Activated T-cell treated with anti-CD3 and anti-CD28 coated beads for 24 hours (primary cell): ENCODE measurements at regions not wholly inside any gene's neighbourhood (a gene's known extent, or its start where the extent isn't known, plus 50 kb on each side); places are given as distances from the start of the nearest gene placed in this dataset.

Experiments
- DNase-seq: peaks from one replicate; pipeline ENCODE4 v3.0.0-alpha.2; 2020; ENCODE audit warnings: low read depth

DNA sequence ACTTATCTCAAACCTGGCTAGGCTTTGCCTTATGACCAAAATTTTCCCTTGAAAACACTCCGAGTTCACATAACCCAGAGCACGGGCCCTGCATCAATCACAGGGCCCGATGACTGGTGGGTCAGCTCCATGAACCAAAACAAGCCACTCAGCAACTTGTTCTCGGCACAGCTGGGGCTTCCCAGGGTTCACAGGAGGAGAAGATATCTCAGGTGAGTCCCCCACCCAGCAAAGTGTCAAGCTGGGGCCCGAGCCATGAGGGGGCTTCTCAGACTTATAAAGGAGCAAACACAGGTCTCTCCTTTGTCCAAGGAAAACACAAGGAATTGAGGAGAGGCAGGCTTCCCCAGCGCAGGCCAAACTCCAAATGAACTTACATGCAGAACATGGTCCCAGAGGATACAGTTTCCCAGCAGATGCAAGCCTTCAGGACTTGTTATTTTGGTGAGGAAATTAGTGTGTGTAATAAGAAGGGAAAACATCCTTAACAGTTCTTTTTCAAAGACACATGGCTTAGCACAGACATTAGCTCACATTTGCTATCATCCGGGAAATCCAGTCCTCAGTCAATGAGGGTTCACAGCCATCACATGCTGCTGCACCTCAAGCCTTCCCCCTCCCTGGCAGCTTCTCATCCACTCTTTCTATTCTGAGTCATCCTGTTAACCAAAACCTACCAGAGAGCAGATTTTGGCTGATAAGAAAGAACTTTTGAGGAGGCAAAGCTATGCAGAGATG, 98.1 kb upstream of the NFIA start:
- DNase-seq = no peak

- DNase-seq = no peak
Observed at GRCh38 chr1:60983701-60984061, 98.7 kb upstream of the NFIA start.

- no peak for DNase-seq
Observed at GRCh38 chr1:60982539-60982938, 99.8 kb upstream of the NFIA start.

DNA sequence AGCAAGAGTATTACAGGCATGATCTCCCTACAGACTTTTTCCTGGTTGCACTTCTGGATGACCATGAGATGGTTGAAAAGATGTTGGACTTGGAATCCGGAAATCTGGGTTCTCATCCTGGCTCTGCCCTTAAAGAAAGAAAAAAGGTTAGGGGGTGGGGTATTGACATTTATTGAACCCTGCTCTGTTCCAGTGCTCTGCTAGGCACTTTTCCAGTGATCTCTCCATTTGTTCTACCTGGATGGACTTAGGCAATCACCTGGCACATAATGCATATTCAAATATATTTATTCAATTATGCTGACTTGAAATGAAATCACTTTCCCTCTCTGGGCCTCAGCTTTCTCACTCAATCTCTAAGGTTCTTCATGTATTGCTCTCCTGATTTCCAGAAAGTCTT, 101.0 kb upstream of the NFIA start:
- DNase-seq = no peak

DNA sequence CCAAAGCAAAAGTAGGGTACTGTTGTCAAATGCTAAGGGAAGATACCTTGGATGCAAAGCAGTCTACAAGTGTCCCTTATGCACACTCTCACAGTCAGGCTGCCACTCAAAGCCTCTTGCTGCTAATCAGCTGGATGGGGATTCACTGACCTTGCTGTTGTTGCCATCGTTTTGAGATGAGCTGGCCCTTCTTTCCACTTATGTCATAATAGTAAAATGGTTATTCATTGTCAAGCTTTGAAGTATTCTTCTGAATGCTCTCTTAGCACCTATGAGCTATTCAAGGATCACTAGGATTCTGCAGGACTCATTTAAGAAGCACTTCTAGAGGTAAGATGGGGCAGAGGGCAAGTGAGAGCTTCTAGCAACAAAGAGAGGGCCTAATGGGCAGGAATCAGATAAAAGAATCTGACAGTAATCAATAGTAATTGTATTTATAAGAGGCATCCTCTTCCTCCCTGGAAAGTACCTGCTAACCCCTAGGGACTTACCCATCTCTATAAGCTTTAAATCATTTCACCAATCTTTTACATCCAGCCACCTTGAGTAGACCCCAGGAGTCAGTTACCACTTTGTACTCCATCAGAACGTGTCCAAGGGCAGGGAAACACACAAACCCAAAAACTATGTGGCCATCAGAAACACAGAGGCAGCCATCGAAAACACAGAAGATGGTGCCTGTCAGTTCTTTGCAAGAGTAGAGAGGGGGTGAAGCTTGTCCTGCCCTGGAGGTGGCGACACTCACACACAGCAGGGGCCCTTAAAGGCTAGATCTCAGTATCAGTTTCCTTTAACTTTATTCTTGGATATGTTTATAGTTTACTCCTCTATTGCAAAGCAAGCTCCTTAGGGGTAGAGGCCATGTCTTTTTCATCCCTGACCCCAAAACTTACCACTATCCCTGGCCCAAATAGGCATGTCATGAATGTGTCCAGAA, 103.7 kb upstream of the NFIA start:
- DNase-seq = peak; percentile 3

DNA sequence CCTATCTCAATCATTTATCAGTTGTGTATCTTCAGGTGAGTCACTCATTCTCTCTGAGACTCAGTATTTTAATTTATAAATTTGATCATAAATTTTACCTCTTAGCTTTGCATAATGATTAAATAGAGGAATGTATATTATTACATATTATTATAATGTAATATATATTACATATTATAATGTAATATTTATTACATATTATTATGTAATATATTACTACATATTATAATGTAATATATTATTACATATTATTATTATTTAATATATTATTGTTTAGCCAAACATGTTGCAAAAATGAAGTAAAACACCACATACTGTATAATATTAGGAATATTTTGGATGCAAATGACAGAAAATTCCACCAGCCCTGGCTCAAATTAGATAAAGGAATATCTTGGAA, 104.7 kb upstream of the NFIA start:
- no peak for DNase-seq

GRCh38 chr1:60974524-60975372, 107.6 kb upstream of the NFIA start:
- DNase-seq = no peak

- DNase-seq = no peak
Observed at GRCh38 chr1:60973668-60974067, 108.7 kb upstream of the NFIA start.

DNA sequence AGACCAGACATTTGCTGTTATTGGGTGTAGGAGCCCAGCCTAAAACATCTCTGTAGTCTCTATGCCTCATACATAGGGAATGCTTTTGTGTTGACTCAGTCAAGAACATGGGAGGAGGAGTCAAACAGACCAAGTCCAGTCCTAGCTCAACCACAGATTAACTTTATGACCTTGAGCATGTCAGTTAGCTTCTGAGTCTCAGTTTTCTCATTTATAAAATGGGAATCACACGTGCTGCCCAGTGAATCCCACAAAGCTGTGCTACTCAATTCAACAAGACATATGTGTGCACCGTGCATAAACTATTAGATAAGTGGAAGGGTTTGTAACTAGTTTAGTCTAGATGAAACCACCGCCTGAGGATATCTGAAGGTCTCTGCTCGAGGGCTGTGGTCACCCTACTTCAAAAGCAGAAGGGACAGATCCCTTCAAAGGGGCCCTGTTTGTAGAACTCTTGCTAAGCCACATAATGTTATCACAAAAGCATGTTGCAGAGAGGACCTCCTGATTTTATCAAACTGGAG, 109.5 kb upstream of the NFIA start:
- DNase-seq = no peak

GRCh38 chr1:60971330-60971729, 111.0 kb upstream of the NFIA start:
- DNase-seq = no peak

GRCh38 chr1:60969971-60970509, 112.3 kb upstream of the NFIA start:
- no peak for DNase-seq

DNA sequence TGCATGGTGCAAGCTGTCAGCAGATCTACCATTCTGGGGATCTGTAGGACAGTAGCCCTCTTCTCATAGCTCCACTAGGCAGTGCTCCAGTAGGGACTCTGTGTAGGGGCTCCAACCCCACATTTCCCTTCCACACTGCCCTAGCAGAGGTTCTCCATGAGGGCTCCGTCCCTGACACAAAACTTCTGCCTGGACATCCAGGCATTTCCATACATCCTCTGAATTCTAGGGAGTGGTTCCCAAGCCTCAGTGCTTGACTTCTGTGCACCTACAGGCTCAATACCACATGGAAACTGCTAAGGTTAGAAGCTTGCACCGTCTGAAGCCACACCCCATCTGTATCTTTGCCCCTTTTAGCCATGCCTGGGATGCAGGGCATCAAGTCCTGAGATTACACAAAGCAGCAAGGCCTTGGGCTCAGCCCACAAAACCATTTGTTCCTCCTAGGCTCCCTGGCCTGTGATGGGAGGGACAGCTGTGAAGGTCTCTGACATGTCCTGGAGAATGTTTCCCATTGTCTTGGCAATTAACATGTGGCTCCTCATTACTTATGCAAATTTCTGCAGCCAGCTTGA, 117.0 kb upstream of the NFIA start:
- DNase-seq = no peak

- DNase-seq = no peak
Observed at GRCh38 chr1:60963167-60963940, 119.0 kb upstream of the NFIA start.

DNA sequence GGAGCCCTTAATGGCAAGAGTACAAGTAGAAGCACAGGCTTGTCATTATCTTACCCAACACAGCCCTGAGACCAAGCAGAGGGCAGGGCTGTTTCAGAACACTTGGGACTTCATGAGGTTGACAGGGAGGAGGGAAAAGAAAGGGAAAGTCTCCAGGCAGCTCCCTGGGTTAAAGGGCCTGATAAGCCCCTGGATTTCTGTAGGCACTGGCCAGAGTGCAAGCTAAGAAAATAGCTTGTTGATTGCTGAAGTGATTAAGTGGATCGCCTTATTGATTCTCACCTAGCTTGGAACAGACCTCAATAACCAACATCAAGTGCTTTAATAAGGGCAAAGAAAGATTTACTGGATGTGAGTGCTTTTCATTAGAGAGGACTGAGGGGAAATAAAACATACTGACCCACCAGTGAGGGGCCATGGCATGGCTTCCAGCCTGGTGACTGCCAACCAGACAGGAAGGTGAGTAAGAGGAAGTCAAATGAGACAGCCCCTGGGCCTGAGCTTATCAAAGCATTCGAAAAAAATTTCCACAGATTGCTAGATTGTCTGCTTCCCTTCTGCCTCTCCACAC, 121.4 kb upstream of the NFIA start:
- no peak for DNase-seq

DNA sequence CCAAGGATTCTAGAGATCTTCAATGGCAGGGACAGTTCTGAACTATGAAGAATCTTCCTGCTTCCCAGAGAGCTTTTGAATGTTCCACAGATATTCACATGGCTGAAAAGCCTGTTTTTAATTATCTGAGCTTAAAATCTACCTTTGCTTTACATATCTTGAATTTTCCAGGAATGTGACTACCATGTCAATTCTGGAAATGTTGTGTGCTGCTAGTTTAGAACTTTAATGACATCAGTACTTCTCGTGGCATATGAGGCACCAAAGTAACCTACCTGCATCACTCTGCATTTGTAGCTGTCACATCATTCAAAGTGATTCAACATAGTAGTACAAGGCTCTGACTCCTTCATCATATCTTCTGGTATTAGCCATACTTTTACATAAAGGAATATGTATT, 122.7 kb upstream of the NFIA start:
- no peak for DNase-seq

DNA sequence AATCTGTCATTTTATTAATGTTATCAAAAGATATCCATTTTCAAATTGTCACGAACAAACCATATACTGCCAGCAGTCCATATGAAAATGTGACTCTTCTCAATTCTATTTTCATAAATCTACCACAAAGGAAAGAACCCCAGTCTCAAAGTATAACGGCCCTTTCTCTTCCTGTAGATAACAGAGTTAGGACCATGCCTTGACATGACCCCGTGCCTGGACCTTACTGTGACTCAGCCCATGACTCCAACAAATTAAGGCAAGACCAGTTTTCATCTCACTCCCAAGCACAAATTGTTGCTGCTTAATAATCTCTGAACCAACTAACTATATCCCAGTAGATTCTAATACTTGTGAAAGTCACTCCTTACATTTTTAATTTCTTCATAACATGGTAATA, 124.4 kb upstream of the NFIA start:
- DNase-seq = no peak

GRCh38 chr1:60956520-60956919, 125.8 kb upstream of the NFIA start:
- no peak for DNase-seq

DNA sequence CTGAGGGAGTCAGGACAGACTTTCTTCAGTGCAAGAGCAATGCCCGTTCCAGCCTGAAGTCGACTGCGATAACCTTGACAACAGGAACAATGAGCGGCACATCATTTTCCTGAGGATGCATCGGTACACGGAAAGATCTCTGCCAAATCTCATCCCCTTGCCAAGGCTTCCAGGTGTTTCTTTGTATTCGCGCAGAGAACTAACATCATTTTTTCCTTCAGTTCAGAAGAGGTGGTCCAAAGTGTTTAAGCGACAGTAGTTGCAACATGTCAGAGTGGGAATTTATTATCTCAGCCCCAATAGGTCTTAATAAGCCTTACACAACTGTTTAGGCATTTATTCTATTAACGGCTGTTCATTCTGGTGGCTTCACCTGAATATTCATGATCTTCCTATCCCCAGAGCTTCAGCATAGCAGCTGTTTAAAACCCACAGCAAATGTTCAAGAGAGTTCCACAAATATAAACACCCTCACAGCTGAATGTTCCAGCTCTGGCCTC, 129.7 kb upstream of the NFIA start:
- DNase-seq = no peak

DNA sequence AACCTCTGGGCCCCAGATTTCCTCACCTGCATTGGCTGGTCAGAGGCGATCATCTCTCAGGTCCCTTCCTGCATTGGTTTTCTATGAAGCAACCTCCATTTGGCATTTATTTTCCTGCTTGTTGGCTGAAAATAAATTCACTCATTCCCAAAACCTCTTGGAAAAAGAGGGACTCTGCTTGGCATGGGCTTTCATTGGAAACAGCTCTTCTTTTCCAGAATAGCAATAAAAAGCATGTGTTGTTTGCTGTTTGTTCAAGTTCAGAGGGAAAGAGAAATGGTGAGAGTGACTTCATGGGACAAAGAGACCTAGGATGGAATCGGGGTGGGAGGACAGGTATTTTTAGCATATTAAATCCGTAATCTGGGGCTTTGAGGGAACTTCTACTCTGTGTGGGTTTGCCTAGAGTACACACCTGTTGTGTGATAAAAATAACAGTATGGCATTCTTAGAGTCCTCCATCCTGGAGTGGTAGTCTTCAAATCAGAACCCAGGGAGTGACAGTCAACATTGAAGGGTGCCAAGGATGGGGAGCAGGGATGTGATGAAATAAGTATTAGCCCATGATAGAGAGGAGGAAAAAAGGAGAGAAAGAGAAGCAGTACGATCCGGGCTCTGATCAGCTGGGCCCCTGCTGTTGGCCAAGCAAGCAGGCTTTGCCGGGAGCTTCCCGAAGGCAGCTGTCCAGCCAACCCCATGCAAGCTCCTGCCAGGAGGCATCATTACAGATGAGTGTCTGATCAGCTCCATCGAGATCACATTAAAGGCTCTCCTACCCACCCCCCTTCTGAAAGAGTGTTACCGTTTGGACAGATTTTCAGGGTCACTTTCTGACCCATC, 131.9 kb upstream of the NFIA start:
- DNase-seq = no peak
